IMR-90 (cell line): ENCODE measurements at regions not wholly inside any gene's neighbourhood (a gene's known extent, or its start where the extent isn't known, plus 50 kb on each side); places are given as distances from the start of the nearest gene placed in this dataset.

ENCODE experiments used
- ATAC-seq: fragments of 200-7000 bp; cut with Tn5 transposase; 2 replicates; pipeline ENCODE4 v1.9.1; 2020; ENCODE audit warnings: low read depth, mild to moderate bottlenecking, moderate library complexity
- BruUV-seq: library from RNA; stranded (reverse); fragments of 400-500 nt; replicated peaks from 2 replicates; lab custom pipeline; 2021; lab: Mats Ljungman, UMichigan
- CTCF ChIA-PET: fragments of 300-600 bp; formaldehyde crosslinking; extraction: SDS; loops from one replicate; lab custom pipeline; 2021; ENCODE audit warnings: antibody characterized with exemption; lab: Yijun Ruan, JAX
- POLR2A ChIA-PET: fragments of 300-600 bp; sonication (Branson Sonifier 250); formaldehyde crosslinking; loops from one replicate; lab custom pipeline; 2022; ENCODE audit warnings: antibody characterized with exemption; ENCODE audit not compliant: unreplicated experiment; lab: Charles Lee
- DNase-seq: peaks from one replicate; pipeline ENCODE4 v3.0.0; 2013
- H2AFZ ChIP-seq: replicated peaks from 2 replicates; pipeline ENCODE3; 2013; ENCODE audit warnings: low read length, mild to moderate bottlenecking; ENCODE audit not compliant: poor library complexity
- H2AK5ac ChIP-seq: 2 replicates; pipeline ENCODE4 v1.6.1; 2013; ENCODE audit warnings: low read depth, low read length, inconsistent platforms
- H2AK9ac ChIP-seq: replicated peaks from 2 replicates; pipeline ENCODE3; 2013; ENCODE audit warnings: mild to moderate bottlenecking, low read depth, low read length, moderate library complexity; ENCODE audit not compliant: poor library complexity
- H2BK120ac ChIP-seq: 2 replicates; pipeline ENCODE4 v1.6.1; 2013; ENCODE audit warnings: low read depth, low read length, inconsistent platforms
- H2BK15ac ChIP-seq: 3 replicates; pipeline ENCODE4 v1.6.1; 2013; ENCODE audit warnings: low read depth, low read length, inconsistent platforms
- H2BK20ac ChIP-seq: 2 replicates; pipeline ENCODE4 v1.6.1; 2013; ENCODE audit warnings: low read depth, mild to moderate bottlenecking, inconsistent platforms, low read length, moderate library complexity
- H2BK5ac ChIP-seq: 2 replicates; pipeline ENCODE4 v1.6.1; 2013; ENCODE audit warnings: mild to moderate bottlenecking, low read depth, low read length, inconsistent platforms; ENCODE audit not compliant: poor library complexity, severe bottlenecking
- H3K14ac ChIP-seq: replicated peaks from 2 replicates; pipeline ENCODE4 v1.6.1; 2013; ENCODE audit warnings: low read depth, low read length, inconsistent platforms
- H3K18ac ChIP-seq: 2 replicates; pipeline ENCODE4 v1.6.1; 2013; ENCODE audit warnings: low read depth, low read length, control low read depth
- H3K23ac ChIP-seq: 2 replicates; pipeline ENCODE4 v1.6.1; 2013; ENCODE audit warnings: low read depth, low read length, inconsistent platforms
- H3K27ac ChIP-seq: 2 replicates; pipeline ENCODE4 v1.5.1; 2013; ENCODE audit warnings: mild to moderate bottlenecking, control low read depth, low read length; ENCODE audit not compliant: insufficient read depth
- H3K27me3 ChIP-seq: 2 replicates; pipeline ENCODE4 v1.6.1; 2013; ENCODE audit warnings: low read length; ENCODE audit not compliant: control insufficient read depth, insufficient read depth
- H3K36me3 ChIP-seq: 2 replicates; pipeline ENCODE4 v1.6.1; 2013; ENCODE audit warnings: low read length, mixed read lengths; ENCODE audit not compliant: control insufficient read depth, insufficient read depth
- H3K4ac ChIP-seq: 2 replicates; pipeline ENCODE4 v1.6.1; 2013; ENCODE audit warnings: low read depth, low read length, inconsistent platforms
- H3K4me1 ChIP-seq: 2 replicates; pipeline ENCODE4 v1.6.1; 2013; ENCODE audit warnings: low read length, mixed read lengths; ENCODE audit not compliant: control insufficient read depth, insufficient read depth
- H3K4me2 ChIP-seq: 2 replicates; pipeline ENCODE4 v1.6.1; 2013; ENCODE audit warnings: low read depth, mild to moderate bottlenecking, control low read depth, low read length, moderate library complexity
- H3K4me3 ChIP-seq: 2 replicates; pipeline ENCODE4 v1.5.1; 2013; ENCODE audit warnings: low read depth, mild to moderate bottlenecking, control low read depth, low read length, moderate library complexity; ENCODE audit not compliant: insufficient read depth
- H3K56ac ChIP-seq: 2 replicates; pipeline ENCODE4 v1.6.1; 2013; ENCODE audit warnings: low read length, inconsistent platforms; ENCODE audit not compliant: insufficient read depth; ENCODE audit errors: extremely low read depth
- H3K79me1 ChIP-seq, 2 experiments: 2 replicates each; pipeline ENCODE4 v1.6.1; 2013; ENCODE audit warnings: low read length in 2 of 2, inconsistent platforms in 1 of 2, low read depth in 1 of 2
- H3K9ac ChIP-seq: 2 replicates; pipeline ENCODE4 v1.6.1; 2013; ENCODE audit warnings: low read depth, low read length, control low read depth
- H3K9me1 ChIP-seq: 2 replicates; pipeline ENCODE4 v1.6.1; 2013; ENCODE audit warnings: low read length, inconsistent platforms; ENCODE audit not compliant: insufficient read depth
- H3K9me3 ChIP-seq: 2 replicates; pipeline ENCODE4 v1.6.1; 2013; ENCODE audit warnings: low read length; ENCODE audit not compliant: control insufficient read depth, insufficient read depth
- H4K20me1 ChIP-seq: 2 replicates; pipeline ENCODE4 v1.6.1; 2013; ENCODE audit warnings: low read length, inconsistent platforms; ENCODE audit not compliant: insufficient read depth
- H4K5ac ChIP-seq: 2 replicates; pipeline ENCODE4 v1.6.1; 2013; ENCODE audit warnings: mild to moderate bottlenecking, low read depth, low read length, control low read depth
- H4K8ac ChIP-seq, 2 experiments: 2 replicates each; pipeline ENCODE4 v1.6.1; 2013; ENCODE audit warnings: low read depth in 2 of 2, low read length in 2 of 2, control low read depth in 1 of 2, inconsistent platforms in 1 of 2
- H4K91ac ChIP-seq: 2 replicates; pipeline ENCODE4 v1.6.1; 2013; ENCODE audit warnings: low read depth, low read length, inconsistent platforms; ENCODE audit not compliant: insufficient read depth
- FOS ChIP-seq: fragments of 150-350 bp; IDR thresholded peaks from 2 replicates; pipeline ENCODE4 v1.6.1; 2016; ENCODE audit warnings: low read depth, low read length
- dilution Hi-C: fragments of 300-500 bp; cut with HindIII; formaldehyde crosslinking; loops from one replicate; pipeline ENCODE4 v1.14.3; 2018; ENCODE audit warnings: low sequenced_read_pairs; ENCODE audit not compliant: unreplicated experiment
- in situ Hi-C: fragments of 300-500 bp; cut with MboI; formaldehyde crosslinking; loops from 3 replicates; pipeline ENCODE4 v1.14.3; 2019; ENCODE audit warnings: low sequenced_read_pairs, inconsistent platforms, mixed read lengths
- intact Hi-C: fragments of 100-400 bp; cut with micrococcal nuclease; formaldehyde crosslinking; loops from 2 replicates; pipeline ENCODE4 v1.10.0; 2022

- BruUV-seq = no TSS peak
- Histone ChIP-seq H3K4me1 (no peaks in the 10 kb centered on the region), H3K14ac (no peak overlapping the region), H3K27me3 (no peaks in the 10 kb centered on the region; the same call in 1 of the 2 replicates), H4K5ac (no peak overlapping the region), H3K23ac (no peak overlapping the region), H3K36me3 (no peaks in the 10 kb centered on the region), H4K20me1 (no peaks in the 10 kb centered on the region), H3K56ac (no peak overlapping the region), H3K4me3 (no peak overlapping the region), H3K9ac (no peak overlapping the region), H3K9me1 (no peaks in the 10 kb centered on the region), H3K79me1 (no peaks in the 10 kb centered on the region), H4K91ac (no peak overlapping the region), H2BK5ac (no peak overlapping the region), H2BK15ac (no peak overlapping the region), H2BK20ac (no peak overlapping the region), H3K18ac (no peak overlapping the region), H3K4ac (no peak overlapping the region), H2AK5ac (no peak overlapping the region), H2BK120ac (no peak overlapping the region), H2AK9ac (no peak overlapping the region), H2AFZ (no peak overlapping the region), H3K4me2 (no peak overlapping the region), H3K9me3 (no peaks in the 10 kb centered on the region), H4K8ac (no peak overlapping the region), H3K27ac (no peak overlapping the region)
- in situ Hi-C loops = no loop called here
- intact Hi-C loops = no loop called here
- dilution Hi-C loops = no loop called here
- ChIA-PET POLR2A (no interaction called here), CTCF (no interaction called here)
- DNase-seq (no peak), ATAC-seq (no peak)
- no peak for TF ChIP-seq FOS
Observed at GRCh38 chr20:5410470-5410869, 93.7 kb upstream of the PROKR2 start.
